Right hindlimb (tissue), 1 donor: ENCODE measurements at regions not wholly inside any gene's neighbourhood (a gene's known extent, or its start where the extent isn't known, plus 50 kb on each side); places are given as distances from the start of the nearest gene placed in this dataset.
"Not testable (repeated sequence)": the region's sequence is repeated elsewhere in the genome, so short reads cannot be mapped to it uniquely, and the experiment has no call there.

ENCODE experiments used
- DNase-seq: peaks from one replicate; pipeline ENCODE4 v3.0.0-alpha.2; 2018

DNA sequence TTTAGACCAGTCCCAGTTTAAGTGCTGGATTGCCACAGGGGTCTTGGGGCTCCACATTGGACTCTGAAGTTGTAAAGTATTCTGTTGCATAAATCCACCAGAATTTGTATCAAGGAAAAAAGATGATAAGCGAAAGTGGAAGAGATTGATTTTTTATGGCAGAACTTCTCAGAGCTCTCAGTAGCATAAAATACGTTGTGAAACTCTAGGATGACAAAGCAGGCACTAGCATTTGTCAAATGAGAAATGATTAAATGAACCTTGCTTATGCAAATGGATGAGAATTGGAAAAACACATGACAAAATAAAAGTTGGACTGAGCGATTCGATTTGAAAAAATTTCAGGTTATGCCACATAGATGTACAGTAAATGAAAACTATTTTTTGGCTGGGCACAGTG, 253.8 kb upstream of the RAB4A start:
- no peak for DNase-seq

DNA sequence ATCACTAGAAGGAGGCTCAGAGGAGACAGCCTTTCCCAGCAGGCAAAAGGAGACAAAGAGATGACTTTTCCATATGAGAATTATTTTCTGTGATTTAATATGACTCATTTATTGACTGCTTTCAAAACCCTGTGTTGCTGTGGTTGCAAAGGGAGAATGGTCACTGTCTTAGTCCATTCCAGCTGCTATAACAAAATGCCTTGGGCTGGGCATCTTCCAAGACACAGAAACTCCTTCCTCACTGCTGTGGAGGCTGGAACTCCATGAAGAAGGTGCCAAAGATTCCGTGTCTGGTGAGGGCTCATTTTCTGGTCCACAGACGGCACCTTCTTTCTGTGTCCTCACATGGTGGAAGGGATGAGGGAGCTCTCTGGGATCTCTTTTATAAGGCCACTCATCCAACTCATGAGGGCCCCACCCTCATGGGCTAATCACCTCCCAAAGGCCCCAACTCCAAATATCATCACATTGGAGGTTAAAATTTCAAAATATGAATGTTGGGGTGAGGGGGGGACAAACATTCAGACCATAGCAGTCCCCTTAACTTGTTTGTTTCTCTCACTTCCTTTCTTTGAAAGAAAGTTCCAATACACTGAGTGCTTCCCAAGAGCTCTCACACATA, 252.1 kb upstream of the RAB4A start:
- DNase-seq = no peak

DNA sequence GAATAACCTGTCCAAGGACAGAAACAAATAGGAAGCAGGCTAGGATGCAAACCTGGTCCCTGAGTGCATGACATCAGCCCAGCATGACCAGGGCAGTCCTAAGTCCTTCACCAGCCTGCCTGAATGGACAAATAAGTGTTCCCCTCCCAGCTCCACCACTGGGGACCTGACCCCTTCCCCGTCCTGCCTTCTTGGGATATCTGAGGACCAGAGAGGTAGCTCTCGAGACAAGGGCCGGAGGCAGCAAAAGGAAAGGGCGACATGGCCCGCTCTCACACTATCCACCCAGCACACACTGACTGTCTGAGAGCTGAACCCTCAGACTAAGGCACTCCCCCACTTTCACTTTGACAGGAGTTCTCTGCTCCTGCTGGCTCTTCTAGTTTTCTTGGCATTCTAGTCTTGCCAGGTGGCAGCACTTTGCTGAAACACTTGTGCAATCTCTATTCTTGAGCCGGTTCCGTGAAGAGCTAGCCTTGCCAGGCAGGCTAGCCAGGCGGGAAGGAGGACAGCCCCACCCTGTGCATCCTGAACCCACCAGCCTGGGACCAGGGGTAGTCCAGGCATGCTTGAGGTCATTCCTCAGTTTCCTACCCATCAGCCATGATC, 251.1 kb upstream of the RAB4A start:
- no peak for DNase-seq

DNA sequence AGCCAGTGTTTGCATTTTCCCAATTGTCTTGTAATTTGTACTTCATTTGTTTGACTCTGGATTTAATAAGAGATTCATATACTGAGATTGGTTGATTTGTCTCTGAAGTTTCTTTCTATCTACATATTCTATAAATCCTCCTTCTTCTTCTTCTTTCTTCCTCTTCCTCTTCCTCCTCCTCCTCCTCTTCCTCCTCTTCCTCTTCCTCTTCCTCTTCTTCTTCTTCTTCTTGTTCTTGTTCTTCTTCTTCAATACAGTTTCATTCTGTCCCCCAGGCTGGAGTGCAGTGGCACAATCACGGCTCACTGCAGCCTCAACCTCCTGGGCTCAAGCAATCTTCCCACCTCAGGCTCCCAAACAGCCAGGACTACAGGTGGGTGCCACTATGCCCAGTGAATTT, 249.9 kb upstream of the RAB4A start:
- not testable (repeated sequence) for DNase-seq

DNA sequence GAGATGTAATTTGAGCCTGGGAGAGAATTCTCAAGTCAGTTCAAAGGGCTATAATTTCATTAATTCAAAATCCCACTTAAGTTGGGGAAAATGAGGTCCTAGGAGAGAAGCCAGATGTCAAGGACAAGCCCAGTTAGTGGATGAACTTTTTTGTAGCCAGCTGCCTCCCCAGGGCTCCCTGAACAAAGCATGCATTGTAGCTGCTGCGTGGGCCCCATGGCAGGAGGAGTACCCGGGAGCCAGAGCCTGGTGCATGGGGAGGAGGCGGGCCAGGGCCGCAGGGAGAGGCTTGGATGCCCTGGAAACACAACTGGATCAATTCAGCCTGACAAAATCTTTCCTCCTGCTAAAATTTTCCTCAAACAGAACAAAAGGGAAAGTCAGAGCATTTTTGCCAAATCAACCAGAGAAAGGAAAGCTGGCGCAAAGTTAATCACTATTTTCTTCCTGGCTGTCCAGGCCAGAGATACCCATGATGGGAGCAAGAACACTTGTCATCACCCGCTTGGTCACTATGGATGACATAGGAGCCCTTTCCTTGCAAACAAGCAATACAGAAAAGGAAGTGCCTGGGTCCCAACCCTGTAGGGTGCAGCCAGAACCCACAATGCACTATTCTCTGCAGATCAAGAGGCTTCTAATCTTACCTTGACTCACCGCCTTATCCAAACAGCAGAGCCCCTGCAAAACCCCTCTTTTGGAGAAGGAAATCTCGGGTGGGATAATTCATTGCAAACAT, 248.1 kb upstream of the RAB4A start:
- peak; percentile 63 for DNase-seq

DNA sequence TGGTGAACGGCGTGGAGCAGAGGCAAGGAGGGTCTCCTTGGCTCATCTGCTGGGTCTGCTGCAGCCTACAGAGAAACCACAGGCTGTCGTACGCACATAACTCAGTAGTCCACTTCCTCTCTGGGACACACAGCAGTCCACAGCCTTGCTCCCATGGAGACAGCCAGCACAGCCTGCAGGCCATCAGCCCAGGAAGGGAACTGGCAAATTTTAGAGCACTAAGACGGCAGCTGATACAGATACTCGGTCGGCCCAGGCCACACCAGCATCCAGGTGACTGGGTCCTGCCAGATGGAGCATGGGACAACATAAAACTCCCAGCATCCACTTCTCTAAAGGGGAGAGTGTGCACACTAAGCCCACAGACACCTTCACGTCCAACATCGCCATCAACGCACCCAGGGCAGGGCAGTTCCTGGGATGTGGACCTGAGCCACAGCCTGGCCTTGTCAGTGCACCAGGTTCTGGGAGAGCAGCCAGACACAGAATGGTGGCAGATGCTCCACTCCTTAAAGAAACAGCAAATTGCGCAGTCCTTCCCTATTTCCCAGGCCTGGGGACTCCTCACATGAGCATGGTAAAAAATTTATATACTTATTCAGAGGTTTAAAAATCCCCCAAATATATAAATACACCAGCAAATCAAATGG, 247.1 kb upstream of the RAB4A start:
- DNase-seq = no peak

DNA sequence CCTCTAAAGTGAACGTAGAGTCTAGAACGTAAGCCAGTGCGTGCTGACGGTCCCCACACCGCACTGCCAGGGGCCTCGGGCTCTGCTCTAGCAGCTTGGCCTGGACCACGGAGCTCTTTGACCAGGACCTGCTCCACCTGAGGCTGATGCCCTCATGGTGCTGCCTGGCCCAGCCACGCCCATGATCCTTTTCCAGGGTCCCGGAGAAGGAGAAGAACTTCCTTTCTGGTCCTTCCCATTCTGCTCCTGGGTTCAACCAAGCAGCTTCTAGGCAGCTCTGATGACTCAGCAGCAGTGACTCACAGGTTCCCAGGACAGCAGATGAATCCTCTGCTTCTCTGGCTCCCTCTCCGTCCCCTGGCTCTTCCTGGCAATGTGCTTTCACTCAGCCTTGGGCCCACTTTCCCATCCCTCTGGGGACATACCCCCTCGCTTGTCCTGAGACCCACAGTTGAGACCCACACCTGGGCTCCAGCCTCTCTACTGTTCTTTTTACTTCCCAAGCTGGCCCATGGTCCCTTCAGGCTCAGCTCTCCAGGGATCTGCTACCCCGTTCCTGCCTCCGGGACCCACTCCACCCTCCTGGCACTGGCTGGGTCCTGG, 246.3 kb upstream of the RAB4A start:
- no peak for DNase-seq

DNA sequence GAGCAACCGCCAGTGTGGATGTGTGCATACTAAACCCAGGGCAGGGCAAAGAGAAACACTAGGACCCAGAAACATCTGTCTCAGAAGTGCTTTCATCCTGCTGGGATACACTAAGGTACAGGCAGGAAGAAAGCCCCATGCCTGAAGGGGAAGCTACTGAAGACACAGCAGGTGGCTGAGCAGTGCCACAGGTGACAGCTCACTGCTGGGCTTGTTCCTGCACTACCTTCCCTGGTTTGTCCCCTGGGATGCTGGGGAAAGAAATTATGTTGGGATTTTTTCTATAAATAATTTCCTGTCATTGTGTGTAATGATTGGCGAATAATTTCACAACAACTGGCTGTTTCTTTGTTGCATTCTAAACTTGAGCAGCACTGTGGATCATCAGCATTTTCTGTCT, 245.3 kb upstream of the RAB4A start:
- DNase-seq = no peak

DNA sequence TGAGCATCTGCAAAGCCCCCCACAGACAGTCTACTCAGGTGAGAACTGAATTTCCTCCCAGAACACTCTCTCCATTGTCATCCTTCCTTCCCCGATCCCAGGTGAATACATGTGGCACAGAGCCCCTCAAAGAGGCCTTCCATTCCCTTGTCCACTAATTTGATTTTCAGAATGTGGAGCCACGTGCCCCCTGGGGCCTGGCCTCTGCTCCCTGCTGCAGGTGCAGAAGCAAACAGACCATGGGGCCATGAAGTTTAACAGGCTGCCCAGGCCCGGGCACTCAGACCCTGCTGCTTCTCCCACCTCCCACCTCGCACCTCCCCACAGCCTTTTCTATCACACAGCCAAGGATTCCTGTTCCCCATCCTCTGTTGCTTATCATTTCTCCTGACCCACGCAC, 243.8 kb upstream of the RAB4A start:
- DNase-seq = no peak

DNA sequence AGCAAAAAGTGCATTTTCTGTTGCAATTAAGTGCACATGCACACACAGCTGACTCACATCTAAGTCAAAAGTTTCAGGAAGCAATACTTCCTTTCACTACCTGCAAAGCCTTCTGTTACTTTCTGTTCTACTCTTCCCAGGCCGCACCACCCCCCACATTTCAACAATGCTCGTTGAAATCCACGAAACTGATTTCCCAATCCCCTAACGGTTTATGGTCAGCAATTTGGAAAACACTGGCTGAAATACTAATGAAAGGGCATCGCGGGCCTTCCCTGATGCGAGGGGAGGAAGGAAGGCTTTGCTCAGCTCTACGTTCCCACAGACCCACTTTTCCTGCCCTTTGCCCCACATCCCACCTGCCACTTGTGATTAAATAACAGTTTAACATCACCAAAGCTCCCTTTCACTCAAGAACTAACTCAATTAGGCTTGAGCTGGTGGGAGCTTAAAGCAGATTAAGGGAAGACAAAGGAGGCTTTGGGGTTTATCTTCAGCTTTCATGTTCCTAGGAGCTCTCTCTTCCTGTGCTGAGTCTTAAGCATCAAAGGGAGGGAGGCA, 243.2 kb upstream of the RAB4A start:
- no peak for DNase-seq

DNA sequence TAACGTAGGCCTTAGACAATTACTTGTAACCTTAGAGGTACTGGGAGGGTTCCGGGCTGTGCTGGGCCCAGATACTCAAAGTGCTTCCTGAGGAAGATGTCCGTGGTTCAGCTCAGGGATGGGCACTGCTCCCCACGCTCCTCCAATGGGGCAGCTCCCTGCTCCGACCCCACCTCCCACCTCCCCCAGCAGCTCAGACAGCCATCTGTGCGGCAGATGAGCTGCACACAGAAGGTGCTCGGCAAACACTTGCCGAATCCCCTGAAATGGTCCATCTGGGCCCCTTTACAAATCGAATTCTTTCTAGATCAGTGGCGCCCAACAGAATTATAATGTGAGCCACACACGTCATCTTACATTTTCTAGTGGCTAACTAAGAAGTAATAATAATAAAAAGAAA, 242.4 kb upstream of the RAB4A start:
- DNase-seq = no peak

DNA sequence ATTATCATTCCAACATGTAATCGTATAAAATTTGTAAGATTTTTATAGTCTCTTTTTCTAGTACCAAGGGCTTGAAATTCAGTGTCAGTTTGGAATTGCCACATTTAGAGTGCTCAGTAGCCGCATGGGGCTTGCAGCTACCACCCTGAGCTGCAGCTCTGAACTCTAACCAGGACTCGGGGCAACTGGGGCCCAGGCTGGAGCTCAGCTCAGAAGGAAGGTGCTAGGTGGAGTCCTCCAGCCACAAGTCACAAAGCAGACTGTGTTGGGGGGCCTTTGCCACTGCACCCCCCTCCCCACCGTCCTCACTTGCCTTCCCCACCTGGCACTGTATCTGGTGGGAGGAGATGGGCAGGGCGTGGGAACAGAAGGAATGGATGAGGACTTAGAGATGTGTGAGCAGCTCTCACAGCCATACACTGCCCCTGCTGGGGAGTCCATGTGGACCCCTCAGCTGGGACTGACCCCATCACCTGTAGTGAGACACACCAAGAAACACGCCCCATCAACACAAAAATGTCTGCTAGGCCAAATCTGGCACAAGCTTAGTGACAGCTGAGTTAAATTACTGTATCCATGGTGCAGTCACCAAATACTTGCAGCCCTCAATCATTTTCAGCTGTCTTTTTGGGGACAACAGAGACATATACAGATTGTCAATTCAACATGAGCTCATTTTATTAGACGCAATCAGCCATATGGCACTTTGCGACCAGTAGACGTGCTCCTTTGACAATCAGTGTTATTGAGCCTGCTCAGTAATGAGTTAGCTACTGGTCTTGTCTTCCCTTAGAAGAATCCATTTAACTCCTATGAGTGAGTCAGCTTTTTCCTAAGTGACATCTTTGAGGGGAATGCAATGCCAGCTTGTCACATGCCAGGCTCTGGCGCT, 241.7 kb upstream of the RAB4A start:
- DNase-seq = no peak

DNA sequence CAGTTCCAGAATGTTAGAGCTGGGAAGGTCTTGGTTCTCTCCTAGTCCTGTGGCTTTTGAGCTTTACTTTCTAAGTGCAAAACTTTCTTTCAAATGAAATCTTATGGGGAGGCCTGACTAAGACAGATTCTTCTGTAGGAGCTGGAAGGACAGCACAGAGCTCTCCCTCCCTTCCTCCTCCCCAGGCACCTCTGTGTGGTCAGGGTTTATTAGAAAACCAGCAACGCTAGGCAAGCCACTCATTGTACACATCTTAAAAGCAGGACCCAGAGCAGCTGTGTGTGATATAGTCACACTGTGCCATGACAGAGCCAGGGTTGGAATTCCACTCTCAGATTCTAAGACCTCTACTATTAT, 241.1 kb upstream of the RAB4A start:
- DNase-seq = no peak

DNA sequence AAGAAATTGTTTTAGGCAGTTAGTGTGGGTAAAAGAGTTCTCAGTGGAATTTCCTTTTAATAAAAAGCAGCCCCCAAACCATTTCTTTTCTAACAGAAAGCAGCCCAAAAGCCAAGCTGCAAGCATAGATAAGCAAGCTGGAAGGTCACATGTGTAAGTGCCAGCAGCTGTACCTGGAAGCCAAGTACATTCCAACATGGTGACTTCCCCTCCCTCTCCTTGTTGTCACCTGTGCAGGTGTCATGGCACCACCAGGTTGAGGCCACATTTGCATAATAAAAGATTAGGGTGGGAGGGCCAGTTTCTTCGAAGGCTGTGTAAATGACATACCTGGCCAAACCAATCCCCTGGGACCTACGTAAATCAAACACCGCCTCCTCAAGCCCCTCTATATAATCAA, 240.3 kb upstream of the RAB4A start:
- no peak for DNase-seq

DNA sequence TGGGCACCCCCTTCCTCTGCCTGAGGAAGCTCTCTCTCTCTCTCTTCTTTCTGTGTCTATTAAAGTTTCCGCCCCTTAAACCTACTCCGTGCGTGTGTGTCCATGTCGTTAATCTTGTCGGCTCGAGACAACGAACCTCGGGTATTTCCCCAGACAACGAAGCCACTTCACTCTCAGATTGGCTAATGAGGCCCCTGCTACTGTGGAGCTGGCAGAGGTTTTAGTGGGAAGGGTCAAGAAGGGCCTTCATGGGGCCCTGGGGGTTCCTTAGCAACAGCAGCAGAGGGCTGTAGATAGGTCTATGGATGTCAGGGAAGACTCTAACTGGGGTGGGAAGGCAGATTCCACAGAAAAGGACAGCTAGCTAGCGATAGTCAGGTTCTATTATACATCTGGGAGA, 239.8 kb upstream of the RAB4A start:
- DNase-seq = no peak

DNA sequence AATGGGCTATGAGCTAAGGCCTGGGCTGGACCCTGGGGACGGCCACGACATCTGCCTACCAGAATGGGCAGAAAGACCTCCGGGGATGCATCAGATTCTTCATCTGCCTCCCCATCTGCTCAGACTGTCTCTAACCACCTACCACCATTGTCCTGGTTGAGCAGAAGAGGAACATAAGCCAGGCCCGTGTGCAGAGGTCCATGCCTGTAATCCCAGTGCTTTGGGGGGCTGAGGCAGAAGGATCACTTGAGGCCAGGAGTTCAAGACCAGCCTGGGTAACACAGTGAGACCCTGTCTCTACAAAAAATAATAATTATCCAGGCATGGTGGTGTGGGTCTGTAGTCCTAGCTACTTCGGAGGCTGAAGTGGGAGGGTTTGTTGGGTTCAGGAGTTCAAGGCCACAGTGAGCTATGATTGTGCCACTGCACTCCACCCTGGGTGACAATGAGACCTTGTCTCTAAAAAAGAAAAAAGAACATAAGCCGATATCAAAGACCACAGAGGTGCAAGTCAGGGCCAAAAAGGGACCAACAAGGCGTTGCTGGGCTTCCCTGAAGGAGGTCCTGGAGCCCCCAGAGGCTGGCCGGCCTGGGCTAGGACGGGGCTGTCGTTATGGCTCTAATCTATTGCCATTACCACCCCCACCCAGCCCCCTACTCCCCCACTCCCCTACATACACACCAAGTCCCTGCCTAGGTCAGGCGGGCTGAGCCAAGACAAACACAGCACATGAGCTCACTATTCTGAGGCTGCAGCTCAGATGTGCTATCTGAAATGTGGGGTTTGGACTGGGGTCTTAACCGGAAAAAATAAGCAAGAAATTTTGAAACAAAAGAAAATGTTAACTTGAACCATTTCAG, 239.2 kb upstream of the RAB4A start:
- DNase-seq = no peak

DNA sequence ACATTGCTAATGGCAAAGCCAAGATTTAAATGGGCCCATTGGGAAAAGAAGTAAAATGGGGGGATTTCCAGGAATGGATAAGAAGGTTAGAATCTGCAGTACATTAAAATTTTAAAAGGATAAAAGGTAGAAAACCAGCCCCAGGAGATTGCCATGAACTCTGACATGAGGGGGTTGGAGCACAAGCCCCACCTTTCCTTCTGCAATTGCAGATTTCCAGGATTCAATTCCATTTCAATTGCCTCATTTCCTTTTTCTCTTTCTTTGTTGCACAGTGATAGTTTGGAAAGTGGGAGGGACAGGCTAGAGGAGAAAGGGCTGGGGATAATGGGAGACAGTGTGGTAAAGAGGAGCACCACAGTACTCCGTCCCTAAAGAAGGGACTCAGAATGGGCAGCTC, 238.5 kb upstream of the RAB4A start:
- DNase-seq = peak; percentile 57

DNA sequence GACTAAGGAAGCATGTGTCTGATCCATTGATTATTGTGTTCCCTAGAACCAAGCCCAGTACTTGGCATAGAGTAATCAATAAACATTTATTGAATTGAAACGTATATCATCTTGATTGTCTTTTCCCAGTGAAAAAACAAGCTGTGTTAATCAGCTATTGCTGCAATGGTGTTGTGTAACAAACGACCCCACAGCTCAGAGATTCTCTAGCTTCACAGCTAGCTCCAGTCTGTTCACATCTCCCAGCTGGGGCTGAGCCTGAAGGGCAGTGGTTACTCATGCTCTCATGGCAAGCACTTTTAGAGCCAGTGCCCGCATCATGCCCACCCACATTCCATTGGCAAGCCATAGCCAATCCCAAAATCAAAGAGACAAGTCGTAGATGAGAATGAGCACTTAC, 237.4 kb upstream of the RAB4A start:
- DNase-seq = no peak

DNA sequence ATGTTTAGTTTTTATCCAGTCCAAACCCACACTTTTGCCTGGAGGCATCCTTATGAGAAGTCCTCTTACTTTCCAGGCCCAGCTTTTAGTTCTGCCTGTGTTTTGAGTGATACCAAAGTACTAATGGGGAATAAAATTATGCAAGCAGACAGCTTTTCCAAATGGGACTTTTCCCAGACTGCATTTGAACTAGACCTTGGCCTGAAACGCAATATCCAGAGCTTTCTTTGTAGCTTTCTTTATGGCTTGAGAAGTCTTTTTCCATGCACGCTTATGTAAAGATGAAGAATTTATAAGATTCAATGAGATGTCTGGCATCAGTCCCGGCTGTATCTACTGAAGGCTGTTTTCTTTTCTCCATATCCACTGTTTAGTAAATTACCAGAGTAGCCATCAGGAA, 236.6 kb upstream of the RAB4A start:
- peak; percentile 66 for DNase-seq

DNA sequence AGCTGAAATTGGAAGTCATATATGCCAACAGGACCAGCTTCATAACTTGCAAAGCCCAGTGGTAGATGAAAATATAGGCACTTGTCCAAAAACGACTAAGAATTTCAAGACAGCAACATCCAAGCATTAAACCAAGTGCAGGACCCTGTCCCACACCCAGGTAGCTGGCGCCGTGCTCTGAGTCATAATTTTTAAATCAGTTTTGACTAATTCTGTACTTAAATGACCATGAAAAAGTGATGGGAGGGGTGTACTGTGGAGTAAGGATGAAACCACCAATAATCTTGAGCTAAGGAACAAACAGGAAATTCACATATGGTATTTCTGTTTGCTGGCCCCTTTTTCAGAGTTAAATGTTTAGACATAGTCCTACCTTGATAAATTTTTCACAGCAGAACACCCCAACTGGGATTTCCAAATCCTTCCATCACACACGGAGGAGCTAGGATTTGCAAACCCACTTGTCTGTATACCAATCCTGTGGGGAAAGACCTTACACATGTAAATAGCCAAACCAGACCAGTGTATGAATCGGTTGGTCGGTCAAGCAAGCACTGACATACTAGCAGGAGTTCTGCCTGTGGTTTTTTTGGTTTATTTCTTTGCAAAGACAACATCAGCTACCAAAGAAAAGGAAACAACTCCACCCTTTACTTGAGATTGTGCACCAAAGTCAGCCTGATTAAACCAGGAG, 235.7 kb upstream of the RAB4A start:
- DNase-seq = no peak

DNA sequence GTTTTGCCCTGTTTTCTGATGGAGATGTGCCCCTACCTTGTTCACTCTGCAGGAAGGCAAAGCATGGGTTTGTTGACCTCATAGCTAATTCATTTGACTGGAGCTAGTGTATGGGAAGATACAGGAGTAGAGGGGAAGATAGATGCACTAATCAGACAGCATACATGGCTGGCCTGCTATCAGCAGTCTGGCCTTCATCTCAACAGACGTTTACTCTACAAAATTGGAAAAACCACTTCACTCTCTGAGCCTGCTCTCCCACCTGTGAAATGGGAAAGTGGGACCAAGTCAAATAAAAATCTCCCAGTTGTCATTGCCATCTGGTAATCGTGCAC, 235.2 kb upstream of the RAB4A start:
- no peak for DNase-seq
